Keratinocyte (primary cell): ENCODE measurements at regions not wholly inside any gene's neighbourhood (a gene's known extent, or its start where the extent isn't known, plus 50 kb on each side); places are given as distances from the start of the nearest gene placed in this dataset.

ENCODE experiments used
- CTCF ChIP-seq, 3 experiments: IDR thresholded peaks in 1 of 3; conservative IDR thresholded peaks in 1 of 3; optimal IDR thresholded peaks in 1 of 3; 2 replicates in 2 of 3; 3 replicates in 1 of 3; pipeline versions ENCODE3 to v1.5.1; 2011; ENCODE audit warnings: low read length in 3 of 3, mild to moderate bottlenecking in 3 of 3, moderate library complexity in 2 of 3, control low read depth in 1 of 3, inconsistent platforms in 1 of 3; ENCODE audit not compliant: insufficient read depth in 2 of 3; ENCODE audit errors: extremely low read depth in 1 of 3
- EZH2 ChIP-seq: IDR thresholded peaks from one replicate; pipeline ENCODE4 v1.6.1; 2012; ENCODE audit warnings: inconsistent platforms, mild to moderate bottlenecking, low read length, moderate library complexity

GRCh38 chr12:16785524-16785923 is 179.6 kb upstream of the LMO3 start:
- TF ChIP-seq CTCF (optimal IDR thresholded peaks at IDR 0.05 in 1 of 3, IDR thresholded peaks at IDR 0.05 in 1 of 3, conservative IDR thresholded peaks at IDR 0.05 in 1 of 3; ENCODE audit: extremely low read depth in 1 of 3, insufficient read depth in 2 of 3, low read length in 3 of 3) (no peak), EZH2 (no peak)
